Cardiac muscle cell (in vitro differentiated cells and primary cell): ENCODE measurements at regions not wholly inside any gene's neighbourhood (a gene's known extent, or its start where the extent isn't known, plus 50 kb on each side); places are given as distances from the start of the nearest gene placed in this dataset.

ENCODE experiments used
- DNase-seq, 2 donors: peaks; one replicate each; pipeline versions ENCODE4 v3.0.0 to v3.0.0-alpha.2; 2010 to 2017; ENCODE audit warnings: low read depth in 1 of 2, low spot score in 1 of 2
- H3K27ac ChIP-seq: fragments of 200-600 bp; sonication (generic); 2 replicates; pipeline ENCODE4 v1.5.1; 2016
- H3K27me3 ChIP-seq: fragments of 200-600 bp; sonication (generic); 2 replicates; pipeline ENCODE4 v1.6.0; 2016; ENCODE audit warnings: control low read depth
- H3K36me3 ChIP-seq: fragments of 200-600 bp; sonication (generic); 2 replicates; pipeline ENCODE4 v1.5.1; 2016; ENCODE audit warnings: control low read depth
- H3K4me1 ChIP-seq: fragments of 200-600 bp; sonication (generic); 2 replicates; pipeline ENCODE4 v1.8.1; 2017; ENCODE audit warnings: low read depth, mild to moderate bottlenecking, mixed run types
- H3K4me3 ChIP-seq: fragments of 200-600 bp; sonication (generic); 2 replicates; pipeline ENCODE4 v1.5.1; 2016; ENCODE audit warnings: mild to moderate bottlenecking
- H3K9me3 ChIP-seq: fragments of 200-600 bp; sonication (generic); 2 replicates; pipeline ENCODE4 v1.5.1; 2017; ENCODE audit warnings: low read depth, mild to moderate bottlenecking, control low read depth
- TF ChIP-seq, protein P1 (sequence below): IDR thresholded peaks from 2 replicates; pipeline ENCODE4 v1.5.1; 2012; ENCODE audit warnings: low read depth, mild to moderate bottlenecking, low read length

DNA sequence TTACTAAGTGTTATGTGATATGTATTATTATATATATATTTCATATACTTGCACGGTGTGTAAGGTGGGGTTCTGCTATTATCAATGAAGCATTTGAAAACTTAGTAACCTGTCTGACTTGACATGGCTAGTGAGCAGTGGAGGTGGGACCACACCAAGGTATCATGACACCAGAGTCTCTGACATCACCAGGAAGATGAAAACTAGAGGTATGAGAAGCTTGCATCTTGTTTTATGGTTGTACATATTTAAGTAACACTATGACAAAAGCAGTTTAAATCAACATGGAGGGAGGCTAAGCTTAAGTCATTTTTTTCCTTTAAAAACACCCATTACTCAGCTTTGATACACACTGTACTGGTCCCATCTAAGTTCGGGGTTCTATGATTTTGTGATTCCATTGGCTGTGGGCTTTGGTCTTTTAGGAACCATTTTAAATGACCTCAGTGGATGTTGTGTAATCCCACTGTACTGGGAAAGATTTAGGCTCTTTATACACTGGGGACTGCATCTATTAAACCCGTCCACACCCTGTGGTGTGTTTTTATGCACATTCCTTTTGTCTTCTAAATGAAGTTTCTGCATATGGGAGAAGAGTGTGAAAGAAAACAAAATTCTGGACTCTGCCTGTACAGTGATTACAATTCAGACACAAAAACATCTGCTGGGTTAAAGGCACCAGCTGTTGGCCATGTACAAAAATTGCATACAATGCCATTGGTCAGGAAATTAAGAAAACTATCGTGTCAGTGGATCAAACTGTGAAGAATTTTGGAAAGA, 570.6 kb downstream of the SPRY1 start:
- no peaks in the 10 kb centered on the region for H3K27me3 ChIP-seq
- no peak overlapping the region for H3K4me3 ChIP-seq
- no peaks in the 10 kb centered on the region for H3K4me1 ChIP-seq
- TF ChIP-seq, protein P1, sequence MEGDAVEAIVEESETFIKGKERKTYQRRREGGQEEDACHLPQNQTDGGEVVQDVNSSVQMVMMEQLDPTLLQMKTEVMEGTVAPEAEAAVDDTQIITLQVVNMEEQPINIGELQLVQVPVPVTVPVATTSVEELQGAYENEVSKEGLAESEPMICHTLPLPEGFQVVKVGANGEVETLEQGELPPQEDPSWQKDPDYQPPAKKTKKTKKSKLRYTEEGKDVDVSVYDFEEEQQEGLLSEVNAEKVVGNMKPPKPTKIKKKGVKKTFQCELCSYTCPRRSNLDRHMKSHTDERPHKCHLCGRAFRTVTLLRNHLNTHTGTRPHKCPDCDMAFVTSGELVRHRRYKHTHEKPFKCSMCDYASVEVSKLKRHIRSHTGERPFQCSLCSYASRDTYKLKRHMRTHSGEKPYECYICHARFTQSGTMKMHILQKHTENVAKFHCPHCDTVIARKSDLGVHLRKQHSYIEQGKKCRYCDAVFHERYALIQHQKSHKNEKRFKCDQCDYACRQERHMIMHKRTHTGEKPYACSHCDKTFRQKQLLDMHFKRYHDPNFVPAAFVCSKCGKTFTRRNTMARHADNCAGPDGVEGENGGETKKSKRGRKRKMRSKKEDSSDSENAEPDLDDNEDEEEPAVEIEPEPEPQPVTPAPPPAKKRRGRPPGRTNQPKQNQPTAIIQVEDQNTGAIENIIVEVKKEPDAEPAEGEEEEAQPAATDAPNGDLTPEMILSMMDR, result no peak
- no peaks in the 10 kb centered on the region for H3K9me3 ChIP-seq
- H3K27ac ChIP-seq, result no peak overlapping the region
- no peaks in the 10 kb centered on the region for H3K36me3 ChIP-seq
- peak in 1 of 2 donors; percentile 46 for DNase-seq

GRCh38 chr4:123972031-123972430, 575.4 kb downstream of the SPRY1 start:
- TF ChIP-seq, protein P1, result no peak
- H3K4me3 ChIP-seq, result no peak overlapping the region
- no peaks in the 10 kb centered on the region for H3K36me3 ChIP-seq

DNA sequence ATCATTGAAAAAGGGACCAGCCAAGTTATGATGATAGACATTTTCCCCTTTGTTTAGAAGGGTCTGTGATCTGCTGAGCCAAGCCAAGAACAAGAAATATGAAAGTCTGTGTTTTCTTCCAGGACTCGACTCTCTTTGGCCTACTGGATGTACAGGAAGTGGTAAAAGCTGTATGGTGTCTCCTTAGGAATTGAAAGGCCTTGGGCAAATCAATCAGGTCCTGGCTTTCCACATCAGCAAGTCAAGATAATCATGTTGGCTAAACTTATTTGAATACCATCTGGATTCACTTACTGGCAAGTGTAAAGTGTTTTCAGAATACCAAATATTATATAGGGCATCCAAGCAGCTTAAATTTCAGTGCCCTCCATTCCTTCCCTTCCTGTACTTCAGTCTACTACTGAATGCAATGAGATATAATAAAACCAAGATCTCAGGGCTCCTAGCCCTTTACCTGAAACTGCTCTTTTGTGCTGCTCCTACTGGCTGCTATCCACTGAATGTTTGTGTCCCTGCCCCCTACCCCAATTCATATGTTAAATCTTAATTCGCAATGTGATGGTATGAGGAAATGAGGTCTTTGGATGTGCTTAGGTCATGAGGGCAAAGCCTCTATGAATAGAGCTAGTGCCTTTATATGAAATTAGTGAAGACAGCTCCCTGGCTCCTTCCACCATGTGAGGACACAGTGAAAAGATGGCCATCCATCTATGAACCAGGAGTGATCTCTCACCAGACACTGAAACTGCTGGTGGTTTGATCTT, 578.0 kb downstream of the SPRY1 start:
- TF ChIP-seq, protein P1, result no peak
- no peak overlapping the region for H3K27ac ChIP-seq
- no peaks in the 10 kb centered on the region for H3K27me3 ChIP-seq
- DNase-seq, result no peak
- no peaks in the 10 kb centered on the region for H3K36me3 ChIP-seq
- no peaks in the 10 kb centered on the region for H3K9me3 ChIP-seq
- no peak overlapping the region for H3K4me3 ChIP-seq
- H3K4me1 ChIP-seq, result peaks cover 6% of the 10 kb centered on the region

More at GRCh38 chr4:123972031-123972430, 575.4 kb downstream of the SPRY1 start:
- Histone ChIP-seq H3K9me3 (no peaks in the 10 kb centered on the region), H3K27ac (no peak overlapping the region), H3K27me3 (no peaks in the 10 kb centered on the region), H3K4me1 (peaks cover 6% of the 10 kb centered on the region)
- DNase-seq, result no peak

DNA sequence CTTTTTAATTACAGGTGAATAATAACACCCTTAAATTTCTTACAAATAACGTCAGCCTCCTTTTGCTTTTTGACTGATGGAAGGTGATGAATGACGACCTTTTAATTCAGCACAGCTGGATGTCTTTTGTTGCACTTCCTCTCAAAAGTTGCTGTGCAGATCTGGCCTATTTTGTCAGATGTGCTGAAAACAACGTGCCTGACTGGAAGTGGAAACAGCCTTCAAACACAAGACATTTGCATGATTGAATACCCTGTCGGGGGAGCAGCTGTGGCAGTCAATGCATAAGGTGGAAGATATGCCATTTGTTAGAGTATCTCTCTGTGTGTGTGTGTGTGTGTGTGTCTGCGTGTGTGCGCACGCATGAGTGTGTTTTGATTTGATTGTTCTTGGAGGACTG, 579.7 kb downstream of the SPRY1 start:
- Histone ChIP-seq H3K36me3 (no peaks in the 10 kb centered on the region), H3K9me3 (no peaks in the 10 kb centered on the region), H3K27me3 (no peaks in the 10 kb centered on the region), H3K4me1 (peaks cover 6% of the 10 kb centered on the region), H3K27ac (no peak overlapping the region), H3K4me3 (no peak overlapping the region)
- TF ChIP-seq, protein P1, result no peak
- peak; percentile 6 to 35 for DNase-seq

DNA sequence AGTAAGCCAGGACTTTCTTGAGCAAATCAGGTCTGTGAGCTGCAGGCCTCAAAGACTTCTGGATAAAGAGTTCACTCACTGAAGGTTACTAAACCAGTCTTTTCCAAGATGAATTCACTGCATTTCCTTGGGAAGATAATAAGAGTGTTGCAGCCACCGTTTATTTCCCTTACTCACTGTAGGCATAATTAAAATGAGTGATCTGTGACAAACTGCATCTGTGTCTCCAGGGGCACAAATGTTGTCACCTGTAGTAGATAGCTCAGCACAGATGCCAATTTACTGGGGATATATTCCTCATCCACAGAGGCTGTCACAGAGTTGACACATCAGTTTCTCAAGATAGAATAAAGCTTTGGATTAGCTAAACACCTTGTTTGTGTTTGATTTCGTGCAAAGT, 580.2 kb downstream of the SPRY1 start:
- TF ChIP-seq, protein P1, result no peak
- peaks cover 6% of the 10 kb centered on the region for H3K4me1 ChIP-seq
- H3K9me3 ChIP-seq, result no peaks in the 10 kb centered on the region
- no peaks in the 10 kb centered on the region for H3K27me3 ChIP-seq
- DNase-seq, result no peak
- H3K4me3 ChIP-seq, result no peak overlapping the region
- no peaks in the 10 kb centered on the region for H3K36me3 ChIP-seq
- no peak overlapping the region for H3K27ac ChIP-seq
